H1 (cell line): ENCODE measurements at regions not wholly inside any gene's neighbourhood (a gene's known extent, or its start where the extent isn't known, plus 50 kb on each side); places are given as distances from the start of the nearest gene placed in this dataset.

Source experiments
- CHD7 ChIP-seq: fragments of 300-600 bp; sonication (generic); IDR thresholded peaks from 2 replicates; pipeline ENCODE4 v1.7.1; 2012; ENCODE audit warnings: low read length, moderate library complexity, mild to moderate bottlenecking, inconsistent platforms; ENCODE audit not compliant: insufficient replicate concordance
- RBBP5 ChIP-seq: IDR thresholded peaks from 2 replicates; pipeline ENCODE4 v1.7.1; 2012; ENCODE audit warnings: low read depth, mild to moderate bottlenecking, inconsistent platforms, low read length, moderate library complexity, borderline replicate concordance
- YY1 ChIP-seq: IDR thresholded peaks from 2 replicates; pipeline ENCODE4 v1.6.1; 2011; ENCODE audit warnings: low read depth, mild to moderate bottlenecking, low read length
- TF ChIP-seq, protein P1 (sequence below): IDR thresholded peaks from 2 replicates; pipeline ENCODE4 v1.6.1; 2011; ENCODE audit warnings: low read depth, mild to moderate bottlenecking, low read length; ENCODE audit not compliant: insufficient read depth

- TF ChIP-seq, protein P1, sequence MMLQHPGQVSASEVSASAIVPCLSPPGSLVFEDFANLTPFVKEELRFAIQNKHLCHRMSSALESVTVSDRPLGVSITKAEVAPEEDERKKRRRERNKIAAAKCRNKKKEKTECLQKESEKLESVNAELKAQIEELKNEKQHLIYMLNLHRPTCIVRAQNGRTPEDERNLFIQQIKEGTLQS = no peak
- TF ChIP-seq CHD7 = no peak
- TF ChIP-seq YY1 = no peak
- no peak for TF ChIP-seq RBBP5
Measured at GRCh38 chr3:13203398-13204176, 130.4 kb upstream of the IQSEC1 start (continued).
